Astrocyte of the cerebellum (primary cell): ENCODE measurements at regions not wholly inside any gene's neighbourhood (a gene's known extent, or its start where the extent isn't known, plus 50 kb on each side); places are given as distances from the start of the nearest gene placed in this dataset.

Source experiments
- DNase-seq: peaks from one replicate; pipeline ENCODE4 v3.0.0-alpha.2; 2011; ENCODE audit warnings: low read depth
- H3K4me3 ChIP-seq: 2 replicates; pipeline ENCODE4 v1.5.1; 2011; ENCODE audit warnings: mild to moderate bottlenecking, low read depth, low read length, moderate library complexity
- in situ Hi-C: cut with HindIII; loops from 2 replicates; pipeline ENCODE4 v1.10.0; 2017; ENCODE audit warnings: low sequenced_read_pairs
- TF ChIP-seq, protein P1 (sequence below): IDR thresholded peaks from 2 replicates; pipeline ENCODE4 v1.5.1; 2012; ENCODE audit warnings: low read length, low read depth, moderate library complexity, mild to moderate bottlenecking; ENCODE audit errors: missing control alignments

DNA sequence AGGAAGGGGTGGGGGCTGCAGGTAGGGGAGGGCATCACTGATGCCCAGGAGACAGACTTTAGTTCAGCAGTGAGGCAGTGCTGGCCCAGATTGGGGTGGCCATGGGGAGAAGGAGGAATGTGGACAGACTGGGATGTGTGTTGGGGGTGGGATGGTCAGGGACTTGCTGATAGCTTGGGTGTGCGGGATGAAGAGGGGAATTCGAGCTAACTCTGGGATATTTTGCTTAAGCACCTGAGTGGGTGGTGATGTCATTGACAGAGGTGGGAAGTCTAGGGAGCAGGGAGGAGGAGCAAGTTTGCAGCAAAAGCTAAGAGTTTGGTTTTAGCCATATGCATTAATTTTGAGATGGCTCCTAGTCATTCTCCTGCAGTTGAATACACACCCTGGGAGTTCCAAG, 207.5 kb downstream of the RPLP1 start:
- in situ Hi-C loops, result no loop called here
- TF ChIP-seq, protein P1, sequence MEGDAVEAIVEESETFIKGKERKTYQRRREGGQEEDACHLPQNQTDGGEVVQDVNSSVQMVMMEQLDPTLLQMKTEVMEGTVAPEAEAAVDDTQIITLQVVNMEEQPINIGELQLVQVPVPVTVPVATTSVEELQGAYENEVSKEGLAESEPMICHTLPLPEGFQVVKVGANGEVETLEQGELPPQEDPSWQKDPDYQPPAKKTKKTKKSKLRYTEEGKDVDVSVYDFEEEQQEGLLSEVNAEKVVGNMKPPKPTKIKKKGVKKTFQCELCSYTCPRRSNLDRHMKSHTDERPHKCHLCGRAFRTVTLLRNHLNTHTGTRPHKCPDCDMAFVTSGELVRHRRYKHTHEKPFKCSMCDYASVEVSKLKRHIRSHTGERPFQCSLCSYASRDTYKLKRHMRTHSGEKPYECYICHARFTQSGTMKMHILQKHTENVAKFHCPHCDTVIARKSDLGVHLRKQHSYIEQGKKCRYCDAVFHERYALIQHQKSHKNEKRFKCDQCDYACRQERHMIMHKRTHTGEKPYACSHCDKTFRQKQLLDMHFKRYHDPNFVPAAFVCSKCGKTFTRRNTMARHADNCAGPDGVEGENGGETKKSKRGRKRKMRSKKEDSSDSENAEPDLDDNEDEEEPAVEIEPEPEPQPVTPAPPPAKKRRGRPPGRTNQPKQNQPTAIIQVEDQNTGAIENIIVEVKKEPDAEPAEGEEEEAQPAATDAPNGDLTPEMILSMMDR, result no peak

DNA sequence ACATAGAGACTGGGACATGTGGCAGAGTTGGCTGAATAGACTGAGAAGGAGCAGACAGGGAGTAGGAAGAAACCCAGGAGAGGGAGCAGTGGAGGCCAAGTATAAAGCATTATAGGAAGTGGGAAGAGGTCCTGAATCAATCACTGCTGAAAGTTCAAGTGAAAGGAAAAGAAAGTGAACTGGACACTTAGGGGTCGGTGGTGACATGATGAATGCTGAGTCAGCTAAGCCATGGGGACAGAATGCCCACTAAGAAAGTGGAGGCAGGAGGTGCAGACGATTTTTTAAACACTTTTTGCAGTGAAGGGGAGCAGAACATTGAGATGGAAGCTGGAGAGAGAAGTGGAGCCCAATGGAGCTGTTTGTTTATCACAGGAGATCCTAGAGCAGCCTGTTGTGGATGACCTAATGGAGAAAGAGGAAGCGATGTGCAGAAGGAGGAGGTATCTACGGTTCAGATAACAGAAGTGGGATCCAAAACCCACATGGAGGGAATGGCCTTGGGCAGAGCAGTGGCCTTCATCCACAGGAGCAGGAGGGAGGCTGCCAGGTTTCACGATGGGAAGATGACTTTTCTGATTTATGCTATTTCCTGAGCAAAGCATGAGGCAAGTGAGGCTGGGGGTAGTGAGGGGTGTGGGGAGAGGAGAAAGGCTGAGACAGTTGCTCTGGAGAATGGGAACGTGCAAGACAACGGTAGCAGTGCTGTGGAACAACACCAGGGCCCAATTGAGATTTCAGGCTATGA, 208.2 kb downstream of the RPLP1 start:
- no peak for DNase-seq
- no peak overlapping the region for H3K4me3 ChIP-seq
- TF ChIP-seq, protein P1, result no peak
- in situ Hi-C loops, result no loop called here

More for the DNA sequence above, 207.5 kb downstream of the RPLP1 start:
- DNase-seq, result no peak
- H3K4me3 ChIP-seq, result no peak overlapping the region

DNA sequence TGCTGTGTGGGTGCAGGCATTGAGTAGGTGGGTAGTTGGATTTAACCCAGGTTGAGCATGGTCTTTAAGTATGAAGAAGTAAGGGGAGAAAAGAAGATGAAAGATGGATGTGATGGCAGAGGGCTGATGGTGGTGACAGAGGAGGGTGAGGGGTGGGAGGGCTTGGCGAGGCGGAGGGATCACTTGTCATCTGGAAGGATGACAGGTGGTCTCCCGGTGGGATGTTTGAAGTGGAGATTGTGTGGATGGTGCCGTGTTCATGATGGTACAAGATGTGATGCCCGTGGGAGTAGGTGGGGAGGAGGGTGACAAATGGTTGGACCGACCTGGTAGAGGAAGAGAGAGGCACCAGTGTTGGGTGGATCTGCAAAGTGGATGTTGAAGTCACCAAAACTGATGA, 208.8 kb downstream of the RPLP1 start:
- no peak overlapping the region for H3K4me3 ChIP-seq
- no peak for DNase-seq
- in situ Hi-C loops, result no loop called here
- TF ChIP-seq, protein P1, result no peak

DNA sequence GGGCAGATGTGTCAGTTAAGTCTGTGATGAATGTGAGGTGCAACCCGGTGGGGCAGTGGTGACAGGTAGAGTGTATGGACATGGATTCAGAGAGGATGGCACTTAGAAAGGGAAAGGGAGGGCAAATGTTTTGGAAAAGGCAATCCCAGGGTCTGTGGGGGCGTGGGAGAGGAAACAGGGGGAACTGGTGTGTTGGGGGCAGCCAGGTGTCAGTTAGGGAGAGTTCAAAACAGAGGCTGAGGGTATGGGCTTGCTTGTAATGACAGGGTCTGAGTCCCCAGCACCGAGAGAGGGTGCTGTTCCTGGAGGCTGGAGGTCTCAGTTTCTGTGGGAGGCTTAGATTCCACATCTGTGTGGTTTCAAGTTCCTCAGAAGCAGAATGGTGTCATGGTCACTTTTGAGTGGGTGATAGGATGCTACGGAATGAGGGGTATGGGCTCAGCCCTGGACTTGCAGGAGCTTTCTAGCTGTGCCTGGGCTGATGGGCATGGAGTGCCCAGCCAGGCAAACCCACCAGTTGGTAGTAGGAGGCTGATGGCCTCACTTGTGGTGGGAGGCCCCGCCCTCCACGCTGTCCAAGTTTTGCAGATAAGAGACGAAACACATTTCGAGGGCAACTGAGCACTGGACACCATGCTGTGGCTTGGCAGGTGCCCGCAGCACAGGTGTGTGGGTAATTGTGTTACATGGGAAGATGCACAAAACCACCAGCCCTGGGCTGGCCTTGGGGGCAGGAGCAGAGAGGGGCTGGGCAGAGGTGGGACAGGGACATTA, 209.4 kb downstream of the RPLP1 start:
- no peak for DNase-seq
- H3K4me3 ChIP-seq, result no peak overlapping the region
- TF ChIP-seq, protein P1, result no peak
- in situ Hi-C loops, result no loop called here

DNA sequence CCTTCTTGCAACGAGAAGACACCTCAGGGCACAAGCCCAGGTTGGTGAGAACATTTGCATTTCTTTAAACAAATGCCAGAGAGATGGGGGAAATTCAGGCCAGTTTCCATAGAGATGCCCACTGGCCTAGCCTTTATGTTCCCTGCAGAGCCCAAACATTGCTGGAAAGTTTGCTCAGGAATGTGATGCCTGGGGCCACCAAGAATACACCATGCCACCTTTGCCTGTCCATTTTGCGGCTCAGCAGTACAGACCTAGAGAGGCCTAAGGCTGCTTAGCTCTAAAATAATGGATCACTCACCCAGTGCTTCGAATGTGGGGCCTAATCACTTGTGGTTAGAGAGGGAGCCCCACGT, 210.0 kb downstream of the RPLP1 start:
- H3K4me3 ChIP-seq, result no peak overlapping the region
- in situ Hi-C loops, result no loop called here
- TF ChIP-seq, protein P1, result no peak
- DNase-seq, result no peak

DNA sequence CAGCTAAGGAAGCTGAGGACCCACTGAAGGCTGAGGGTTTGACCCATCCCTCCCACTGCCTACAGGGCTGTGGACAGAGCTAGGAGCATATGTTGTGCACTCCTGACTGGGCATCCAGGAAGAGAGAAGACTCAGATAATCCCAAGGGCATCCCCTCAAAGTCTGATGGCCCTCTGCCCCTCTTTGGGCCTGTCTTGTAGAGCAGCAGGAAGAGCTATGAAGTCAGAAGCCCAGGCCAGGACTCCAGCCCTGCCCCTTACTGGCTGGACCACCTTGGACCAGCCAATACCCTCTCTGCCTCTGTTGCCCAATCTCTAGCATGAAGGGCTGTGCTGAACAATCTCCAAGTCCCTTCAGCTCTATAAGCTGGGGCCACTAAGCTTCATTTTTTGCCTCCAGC, 210.8 kb downstream of the RPLP1 start:
- TF ChIP-seq, protein P1, result no peak
- in situ Hi-C loops, result no loop called here

More for the DNA sequence above, 210.8 kb downstream of the RPLP1 start:
- no peak for DNase-seq
- no peak overlapping the region for H3K4me3 ChIP-seq
